Cerebellar cortex (tissue), 1 donor: ENCODE measurements at regions not wholly inside any gene's neighbourhood (a gene's known extent, or its start where the extent isn't known, plus 50 kb on each side); places are given as distances from the start of the nearest gene placed in this dataset.

ENCODE experiments used
- DNase-seq: peaks from one replicate; pipeline ENCODE4 v3.0.0-alpha.2; 2015; ENCODE audit warnings: low spot score

DNA sequence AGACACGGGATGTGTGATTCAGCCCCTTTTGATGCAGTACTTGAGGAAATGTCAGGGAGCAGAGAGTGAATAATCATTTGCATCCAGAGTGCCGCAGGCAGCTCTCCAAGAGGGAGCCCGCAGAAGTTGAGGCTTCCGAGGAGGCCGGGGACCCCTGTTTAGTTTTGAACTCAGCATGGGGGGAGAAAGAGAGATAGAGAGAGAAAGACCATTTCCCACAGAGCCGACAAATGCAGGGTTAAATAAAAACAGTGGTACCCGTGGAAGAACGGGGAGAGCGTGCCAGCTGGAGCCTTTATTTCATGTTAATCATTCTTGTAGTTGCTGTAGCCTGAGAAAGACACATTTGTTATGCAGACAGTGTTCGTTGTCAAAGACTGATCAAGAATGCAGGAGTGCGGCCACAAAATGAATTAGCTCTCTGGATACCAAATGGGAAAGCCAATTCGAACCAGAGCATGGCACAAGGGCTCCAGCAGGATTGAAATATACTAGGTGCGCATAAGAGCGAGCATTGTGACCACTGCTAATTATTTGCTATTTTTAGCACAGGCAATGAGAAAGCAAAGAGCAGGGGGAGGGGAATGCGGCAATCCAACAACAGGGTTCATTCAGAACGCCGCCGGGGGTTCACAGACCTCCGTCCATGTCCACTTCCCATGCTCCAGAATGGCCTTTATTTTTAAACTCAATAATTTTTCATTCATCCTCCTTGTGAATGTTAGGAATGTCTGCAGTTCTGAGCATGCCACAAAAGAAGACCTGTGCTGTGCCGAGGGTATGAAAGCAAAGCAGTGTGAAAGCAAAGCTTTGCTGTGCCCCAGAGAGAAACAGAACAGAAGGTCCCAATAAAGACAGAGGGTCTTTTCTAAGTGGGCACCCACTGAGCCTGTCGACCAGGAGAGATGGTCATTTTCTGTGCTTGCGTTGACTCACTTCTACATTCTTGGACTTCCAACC, 243.9 kb upstream of the VCX3A start:
- DNase-seq: peak; percentile 0

- no peak for DNase-seq
These were observed 242.5 kb upstream of the VCX3A start for GRCh38 chrX:6777238-6778002.

GRCh38 chrX:6770936-6771335, 236.0 kb upstream of the VCX3A start:
- DNase-seq: no peak

GRCh38 chrX:6768881-6769280, 234.0 kb upstream of the VCX3A start:
- DNase-seq: no peak

DNA sequence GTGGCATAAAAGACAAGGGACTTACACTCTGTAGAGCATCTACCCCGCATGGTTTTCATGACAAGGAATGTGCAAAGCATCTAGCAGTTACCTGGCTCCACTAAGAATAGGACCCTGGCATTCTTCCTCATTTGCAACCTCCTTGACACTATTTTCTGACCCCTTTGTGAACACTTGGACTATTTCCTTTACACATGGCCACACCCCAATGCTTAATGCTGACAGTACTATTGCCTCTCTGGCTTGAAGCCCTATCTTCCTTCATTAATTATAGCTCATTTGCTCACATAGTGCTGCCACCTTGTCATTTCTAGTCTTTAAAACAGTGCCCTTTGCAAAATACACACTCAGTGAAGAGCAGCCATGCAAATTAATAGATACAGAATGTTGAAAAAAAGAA, 226.3 kb upstream of the VCX3A start:
- no peak for DNase-seq

- DNase-seq: no peak
These were observed 224.9 kb upstream of the VCX3A start for GRCh38 chrX:6759655-6760375.

DNA sequence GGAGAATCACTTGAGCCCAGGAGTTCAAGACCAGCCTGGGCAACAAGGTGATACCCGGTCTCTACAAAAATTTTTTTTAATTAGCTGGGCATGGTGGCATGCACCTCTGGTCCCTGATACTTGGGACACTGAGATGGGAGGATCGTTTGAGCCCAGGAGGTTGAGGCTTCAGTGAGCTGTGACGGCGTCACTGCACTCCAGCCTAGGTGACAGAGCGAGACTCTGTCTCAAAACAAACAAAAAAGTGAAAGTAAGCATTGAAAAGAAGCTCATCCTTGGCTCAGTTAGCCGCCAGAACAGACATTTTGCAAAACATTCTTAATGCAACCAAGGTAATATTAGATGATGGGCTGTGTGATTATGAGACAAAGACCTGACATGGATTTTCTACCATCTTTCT, 223.3 kb upstream of the VCX3A start:
- DNase-seq: no peak

- no peak for DNase-seq
These were observed 222.7 kb upstream of the VCX3A start for GRCh38 chrX:6757631-6758030.

DNA sequence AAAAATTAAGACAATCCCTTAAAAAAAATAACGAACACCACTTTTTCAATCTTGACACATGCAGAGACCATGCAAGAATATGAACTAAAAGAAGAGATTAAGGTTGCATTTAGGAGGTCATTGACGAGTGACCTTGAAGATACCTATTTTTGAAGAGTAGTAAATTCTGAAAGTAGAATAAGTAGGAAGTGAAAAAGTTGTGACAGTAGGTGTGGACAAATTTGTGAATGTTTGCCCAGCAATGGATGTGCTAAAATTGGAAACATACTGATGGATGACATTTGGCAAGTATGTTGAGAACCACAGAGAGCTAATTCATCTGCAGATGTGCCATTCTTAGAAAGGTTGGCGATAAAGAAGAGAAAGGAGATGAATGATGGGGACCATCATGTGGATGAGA, 213.7 kb upstream of the VCX3A start:
- DNase-seq: no peak

DNA sequence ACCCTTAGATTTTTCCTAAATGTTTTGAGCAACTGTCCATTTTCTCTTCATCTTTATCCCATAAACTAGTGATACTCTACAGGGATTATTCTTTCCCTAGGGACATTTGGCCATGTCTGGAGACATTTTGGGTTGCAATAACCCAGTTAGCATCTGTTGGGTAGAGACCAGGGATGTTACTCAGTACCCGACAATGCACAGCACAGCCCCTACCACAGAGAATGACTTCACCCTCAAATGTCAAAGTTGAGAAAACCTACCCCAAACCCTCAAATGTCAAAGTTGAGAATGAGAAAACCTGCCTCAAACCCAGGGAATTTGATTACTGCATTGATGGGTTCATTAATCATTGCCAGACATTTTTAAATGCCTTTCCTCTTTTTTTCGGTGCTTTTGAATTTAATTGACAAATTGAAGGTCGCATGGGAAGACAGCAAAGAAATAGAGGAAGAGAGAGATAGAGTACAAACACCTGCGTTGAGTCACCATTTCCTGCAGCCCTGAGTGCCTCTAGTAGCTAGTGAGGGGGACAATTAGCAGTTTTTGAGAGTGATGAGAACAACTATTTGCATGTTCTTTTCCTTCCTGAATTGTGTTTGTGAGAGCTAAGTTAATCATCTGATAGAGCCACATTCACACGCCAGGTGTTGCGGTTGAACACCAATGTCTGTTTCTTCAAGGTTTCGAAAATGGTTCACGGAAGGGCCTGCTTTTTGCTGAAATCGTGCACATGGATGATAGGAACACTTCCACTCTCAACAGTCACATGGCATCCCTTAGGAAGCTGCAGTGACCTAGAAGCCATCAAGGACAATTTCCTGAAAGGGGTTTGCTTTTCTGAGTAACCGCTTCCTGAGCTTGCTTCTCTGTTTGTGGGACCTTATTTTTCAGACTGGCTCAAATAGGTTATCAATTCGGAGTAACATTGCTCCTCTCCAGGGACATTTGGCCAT, 203.9 kb upstream of the VCX3A start:
- no peak for DNase-seq

GRCh38 chrX:6734844-6735634, 200.1 kb upstream of the VCX3A start:
- DNase-seq: no peak

- DNase-seq: no peak
These were observed 197.2 kb upstream of the VCX3A start for GRCh38 chrX:6732101-6732500.

DNA sequence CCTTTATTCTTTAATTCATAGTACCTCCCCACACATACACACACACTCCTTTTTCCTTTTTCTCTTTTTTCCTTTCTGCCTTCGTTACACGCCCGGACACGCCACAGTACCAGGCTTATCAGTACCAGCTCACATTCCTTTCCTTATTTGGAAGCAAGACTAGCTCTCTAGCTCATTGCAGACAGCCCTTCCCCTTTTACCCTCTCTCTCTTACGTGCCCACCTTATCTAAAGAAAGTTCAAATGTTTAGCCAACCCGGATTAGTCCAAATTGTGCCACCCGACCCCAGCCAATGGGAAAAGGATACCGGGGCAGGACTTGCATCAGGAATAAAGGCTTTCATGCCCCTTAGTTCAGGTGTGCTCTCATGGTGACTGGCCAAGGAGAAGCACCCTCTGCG, 194.7 kb upstream of the VCX3A start:
- no peak for DNase-seq

DNA sequence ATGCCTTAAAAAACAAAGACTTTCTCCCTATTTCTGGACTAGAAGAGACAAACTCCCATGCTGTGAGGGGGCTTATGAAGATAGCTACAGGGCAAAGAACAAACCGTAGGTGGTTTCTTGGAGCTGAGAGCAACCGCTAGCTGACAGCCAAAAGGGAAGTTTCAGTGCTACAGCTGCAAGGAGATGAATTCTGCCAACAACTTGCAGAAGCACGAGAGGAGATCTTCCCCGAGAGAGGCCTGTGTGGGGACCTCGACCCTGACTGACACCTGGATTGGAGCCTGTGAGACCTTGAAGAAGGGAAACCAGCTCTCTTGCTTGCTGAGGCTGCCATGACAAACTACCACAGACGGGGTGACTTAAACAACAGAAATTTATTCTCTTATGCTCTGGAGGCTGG, 183.8 kb upstream of the VCX3A start:
- no peak for DNase-seq

GRCh38 chrX:6708676-6709380, 173.9 kb upstream of the VCX3A start:
- no peak for DNase-seq

GRCh38 chrX:6708041-6708440, 173.1 kb upstream of the VCX3A start:
- DNase-seq: no peak

DNA sequence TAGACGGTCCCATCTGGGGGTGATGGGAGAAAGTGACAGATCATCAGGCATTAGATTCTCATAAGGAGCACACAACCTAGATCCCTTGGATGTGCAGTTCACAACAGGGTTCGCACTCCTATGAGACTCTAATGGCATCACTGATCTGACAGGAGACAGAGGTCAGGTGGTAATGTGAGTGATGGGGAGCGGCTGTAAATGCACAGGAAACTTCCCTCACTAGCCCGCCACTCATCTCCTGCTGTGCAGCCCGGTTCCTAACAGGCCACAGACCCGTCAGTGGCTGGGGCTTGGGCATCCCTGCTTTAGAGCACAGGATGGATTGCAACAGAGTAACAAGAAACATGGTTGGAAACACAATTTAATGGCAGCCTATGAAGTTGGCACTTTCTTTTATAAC, 172.6 kb upstream of the VCX3A start:
- DNase-seq: no peak

GRCh38 chrX:6701085-6701484, 166.2 kb upstream of the VCX3A start:
- DNase-seq: no peak

DNA sequence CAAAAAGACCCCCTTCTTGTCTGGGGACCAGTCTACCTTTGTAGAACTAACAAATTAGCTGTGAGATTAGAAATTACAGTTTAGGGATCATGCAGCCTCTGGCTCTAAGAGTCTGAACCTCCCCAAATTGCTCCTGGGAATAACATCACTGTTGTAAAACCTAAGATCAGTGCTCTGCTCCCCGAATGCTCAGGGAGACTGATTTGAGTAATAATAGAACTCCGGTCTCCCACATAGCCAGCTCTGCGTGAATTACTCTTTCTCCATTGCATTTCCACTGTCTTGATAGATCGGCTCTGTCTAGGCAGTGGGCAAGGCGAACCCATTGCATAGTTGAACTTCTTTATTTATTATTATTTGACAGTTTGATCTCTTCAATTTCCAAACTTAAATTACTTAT, 160.8 kb upstream of the VCX3A start:
- no peak for DNase-seq

- no peak for DNase-seq
These were observed 160.1 kb upstream of the VCX3A start for GRCh38 chrX:6694977-6695376.
